SK-N-MC (cell line): ENCODE measurements at regions not wholly inside any gene's neighbourhood (a gene's known extent, or its start where the extent isn't known, plus 50 kb on each side); places are given as distances from the start of the nearest gene placed in this dataset.

ENCODE experiments used
- DNase-seq: peaks from one replicate; pipeline ENCODE4 v3.0.0-alpha.2; 2011; ENCODE audit warnings: low read depth, low spot score
- H3K27ac ChIP-seq: fragments of 200-600 bp; sonication (generic); 2 replicates; pipeline ENCODE4 v1.5.1; 2016; ENCODE audit warnings: mixed run types
- H3K36me3 ChIP-seq: fragments of 200-600 bp; sonication (generic); 2 replicates; pipeline ENCODE4 v1.6.1; 2017; ENCODE audit warnings: antibody characterized with exemption, low read length, mixed read lengths; ENCODE audit not compliant: insufficient read depth
- H3K4me3 ChIP-seq: fragments of 200-600 bp; sonication (generic); 2 replicates; pipeline ENCODE4 v1.5.1; 2016
- H3K9ac ChIP-seq: fragments of 200-600 bp; sonication (generic); 2 replicates; pipeline ENCODE4 v1.8.0; 2017; ENCODE audit warnings: mixed run types, mixed read lengths; ENCODE audit not compliant: insufficient read length
- H3K9me3 ChIP-seq: fragments of 200-600 bp; sonication (generic); 2 replicates; pipeline ENCODE4 v1.6.1; 2017; ENCODE audit warnings: low read depth, mild to moderate bottlenecking, antibody characterized with exemption, low read length, moderate library complexity, mixed read lengths
- EZH2 ChIP-seq: fragments of 200-600 bp; sonication (generic); IDR thresholded peaks from one replicate; pipeline ENCODE4 v1.6.1; 2017; ENCODE audit warnings: antibody characterized with exemption
- FOXP2 ChIP-seq: optimal IDR thresholded peaks from 2 replicates; pipeline ENCODE3; 2011; ENCODE audit warnings: mild to moderate bottlenecking, moderate library complexity; ENCODE audit not compliant: insufficient read depth; ENCODE audit errors: extremely low read length, control extremely low read depth
- POLR2AphosphoS5 ChIP-seq: IDR thresholded peaks from 2 replicates; pipeline ENCODE4 v1.6.1; 2012; ENCODE audit warnings: mild to moderate bottlenecking, low read depth, low read length, borderline replicate concordance

- no peak for DNase-seq
- no peaks in the 10 kb centered on the region for H3K36me3 ChIP-seq
- TF ChIP-seq FOXP2 = no peak
- TF ChIP-seq POLR2AphosphoS5 = no peak
- TF ChIP-seq EZH2 = no peak
- no peak overlapping the region for H3K27ac ChIP-seq
- H3K4me3 ChIP-seq = no peak overlapping the region
- no peaks in the 10 kb centered on the region for H3K9me3 ChIP-seq
- H3K9ac ChIP-seq = no peak overlapping the region
These were observed 209.2 kb upstream of the TPRG1 start for GRCh38 chr3:188962253-188963247.

GRCh38 chr3:188964957-188965356 is 206.8 kb upstream of the TPRG1 start:
- no peaks in the 10 kb centered on the region for H3K9me3 ChIP-seq
- no peak overlapping the region for H3K27ac ChIP-seq
- no peak for TF ChIP-seq FOXP2
- TF ChIP-seq POLR2AphosphoS5 = no peak
- TF ChIP-seq EZH2 = no peak
- DNase-seq = no peak
- H3K36me3 ChIP-seq = no peaks in the 10 kb centered on the region
- no peak overlapping the region for H3K4me3 ChIP-seq
- no peak overlapping the region for H3K9ac ChIP-seq

- no peak overlapping the region for H3K27ac ChIP-seq
- no peak for TF ChIP-seq EZH2
- TF ChIP-seq FOXP2 = no peak
- no peak for TF ChIP-seq POLR2AphosphoS5
- no peaks in the 10 kb centered on the region for H3K9me3 ChIP-seq
- H3K36me3 ChIP-seq = no peaks in the 10 kb centered on the region
- no peak overlapping the region for H3K9ac ChIP-seq
- H3K4me3 ChIP-seq = no peak overlapping the region
- no peak for DNase-seq
These were observed 199.5 kb upstream of the TPRG1 start for GRCh38 chr3:188972310-188972709.

- TF ChIP-seq EZH2 (no peak), FOXP2 (no peak), POLR2AphosphoS5 (no peak)
- no peak for DNase-seq
- Histone ChIP-seq H3K27ac (no peak overlapping the region), H3K9ac (no peak overlapping the region), H3K4me3 (no peak overlapping the region), H3K9me3 (no peaks in the 10 kb centered on the region), H3K36me3 (no peaks in the 10 kb centered on the region)
These were observed 196.7 kb upstream of the TPRG1 start for GRCh38 chr3:188974856-188975599.

- H3K9ac ChIP-seq = no peak overlapping the region
- TF ChIP-seq EZH2 (no peak), FOXP2 (no peak), POLR2AphosphoS5 (no peak)
- no peak overlapping the region for H3K27ac ChIP-seq
These were observed 196.0 kb upstream of the TPRG1 start for GRCh38 chr3:188975600-188976314.

GRCh38 chr3:188976407-188976806 is 195.4 kb upstream of the TPRG1 start:
- Histone ChIP-seq H3K9ac (no peak overlapping the region), H3K36me3 (no peaks in the 10 kb centered on the region), H3K4me3 (no peak overlapping the region), H3K9me3 (no peaks in the 10 kb centered on the region), H3K27ac (no peak overlapping the region)
- DNase-seq = no peak
- no peak for TF ChIP-seq POLR2AphosphoS5
- TF ChIP-seq EZH2 = no peak
- TF ChIP-seq FOXP2 = no peak

More at GRCh38 chr3:188975600-188976314, 196.0 kb upstream of the TPRG1 start:
- no peaks in the 10 kb centered on the region for H3K36me3 ChIP-seq
- H3K4me3 ChIP-seq = no peak overlapping the region
- H3K9me3 ChIP-seq = no peaks in the 10 kb centered on the region
- no peak for DNase-seq

- Histone ChIP-seq H3K36me3 (no peaks in the 10 kb centered on the region), H3K27ac (peak overlapping the region; percentile 1; the same call in 1 of the 2 replicates), H3K4me3 (peak overlapping the region; percentile 47), H3K9me3 (no peaks in the 10 kb centered on the region), H3K9ac (no peak overlapping the region)
- TF ChIP-seq FOXP2 = no peak
- no peak for TF ChIP-seq EZH2
- no peak for TF ChIP-seq POLR2AphosphoS5
- no peak for DNase-seq
These were observed 193.2 kb upstream of the TPRG1 start for GRCh38 chr3:188978421-188979171.

- no peaks in the 10 kb centered on the region for H3K36me3 ChIP-seq
- no peaks in the 10 kb centered on the region for H3K9me3 ChIP-seq
- no peak overlapping the region for H3K9ac ChIP-seq
- no peak for DNase-seq
- TF ChIP-seq FOXP2 = peak; percentile 65
- no peak for TF ChIP-seq EZH2
- H3K27ac ChIP-seq = peak overlapping the region; percentile 1; the same call in 1 of the 2 replicates
- H3K4me3 ChIP-seq = peak overlapping the region; percentile 47
These were observed 192.5 kb upstream of the TPRG1 start for GRCh38 chr3:188979248-188979647.
